ENCODE measurements at regions not wholly inside any gene's neighbourhood (a gene's known extent, or its start where the extent isn't known, plus 50 kb on each side); places are given as distances from the start of the nearest gene placed in this dataset.
A peak's percentile ranks its signal among the peaks of the same experiment; 100 is the strongest.

- Histone ChIP-seq H3K27ac (no peak overlapping the region), H3K9me3 (ENCODE audit: severe bottlenecking) (no peaks in the 10 kb centered on the region), H3K36me3 (no peaks in the 10 kb centered on the region), H3K4me3 (ENCODE audit: low read depth, low read length) (no peak overlapping the region), H3K27me3 (ENCODE audit: insufficient read depth, low read depth, severe bottlenecking) (no peaks in the 10 kb centered on the region)
- TF ChIP-seq CTCF (IDR thresholded peaks at IDR 0.05; ENCODE audit: low read depth, low read length) = no peak
- DNase-seq = no peak
These were observed 152.0 kb downstream of the CYRIA start for GRCh38 chr2:16513626-16514025.

GRCh38 chr2:16511041-16511440, 154.6 kb downstream of the CYRIA start:
- no peaks in the 10 kb centered on the region for H3K9me3 ChIP-seq (ENCODE audit: severe bottlenecking)
- no peak overlapping the region for H3K27ac ChIP-seq
- no peaks in the 10 kb centered on the region for H3K36me3 ChIP-seq
- no peaks in the 10 kb centered on the region for H3K27me3 ChIP-seq (ENCODE audit: insufficient read depth, low read depth, severe bottlenecking)
- TF ChIP-seq CTCF (IDR thresholded peaks at IDR 0.05; ENCODE audit: low read depth, low read length) = no peak
- no peak for DNase-seq
- H3K4me3 ChIP-seq (ENCODE audit: low read depth, low read length) = no peak overlapping the region

GRCh38 chr2:16509042-16509441, 156.6 kb downstream of the CYRIA start:
- Histone ChIP-seq H3K27me3 (ENCODE audit: insufficient read depth, low read depth, severe bottlenecking) (no peaks in the 10 kb centered on the region), H3K27ac (no peak overlapping the region), H3K36me3 (no peaks in the 10 kb centered on the region), H3K9me3 (ENCODE audit: severe bottlenecking) (no peaks in the 10 kb centered on the region), H3K4me3 (ENCODE audit: low read depth, low read length) (no peak overlapping the region)
- DNase-seq = peak; percentile 20
- no peak for TF ChIP-seq CTCF (IDR thresholded peaks at IDR 0.05; ENCODE audit: low read depth, low read length)

GRCh38 chr2:16508490-16508851, 157.2 kb downstream of the CYRIA start:
- Histone ChIP-seq H3K9me3 (ENCODE audit: severe bottlenecking) (no peaks in the 10 kb centered on the region), H3K27ac (no peak overlapping the region), H3K27me3 (ENCODE audit: insufficient read depth, low read depth, severe bottlenecking) (no peaks in the 10 kb centered on the region), H3K4me3 (ENCODE audit: low read depth, low read length) (peak overlapping the region; percentile 54), H3K36me3 (no peaks in the 10 kb centered on the region)
- no peak for DNase-seq
- no peak for TF ChIP-seq CTCF (IDR thresholded peaks at IDR 0.05; ENCODE audit: low read depth, low read length)

GRCh38 chr2:16507655-16508489, 157.8 kb downstream of the CYRIA start:
- H3K4me3 ChIP-seq (ENCODE audit: low read depth, low read length) = peak overlapping the region; percentile 54
- H3K9me3 ChIP-seq (ENCODE audit: severe bottlenecking) = no peaks in the 10 kb centered on the region
- peak overlapping the region; percentile 48 for H3K27ac ChIP-seq
- no peaks in the 10 kb centered on the region for H3K27me3 ChIP-seq (ENCODE audit: insufficient read depth, low read depth, severe bottlenecking)
- TF ChIP-seq CTCF (IDR thresholded peaks at IDR 0.05; ENCODE audit: low read depth, low read length) = peak; percentile 95
- no peaks in the 10 kb centered on the region for H3K36me3 ChIP-seq
- peak; percentile 80 for DNase-seq

GRCh38 chr2:16506366-16506765, 159.3 kb downstream of the CYRIA start:
- Histone ChIP-seq H3K36me3 (no peaks in the 10 kb centered on the region), H3K27ac (no peak overlapping the region), H3K9me3 (ENCODE audit: severe bottlenecking) (no peaks in the 10 kb centered on the region), H3K4me3 (ENCODE audit: low read depth, low read length) (no peak overlapping the region), H3K27me3 (ENCODE audit: insufficient read depth, low read depth, severe bottlenecking) (no peaks in the 10 kb centered on the region)
- no peak for DNase-seq
- no peak for TF ChIP-seq CTCF (IDR thresholded peaks at IDR 0.05; ENCODE audit: low read depth, low read length)

Data from WERI-Rb-1 (cell line).